ENCODE measurements at regions not wholly inside any gene's neighbourhood (a gene's known extent, or its start where the extent isn't known, plus 50 kb on each side); places are given as distances from the start of the nearest gene placed in this dataset.

DNA sequence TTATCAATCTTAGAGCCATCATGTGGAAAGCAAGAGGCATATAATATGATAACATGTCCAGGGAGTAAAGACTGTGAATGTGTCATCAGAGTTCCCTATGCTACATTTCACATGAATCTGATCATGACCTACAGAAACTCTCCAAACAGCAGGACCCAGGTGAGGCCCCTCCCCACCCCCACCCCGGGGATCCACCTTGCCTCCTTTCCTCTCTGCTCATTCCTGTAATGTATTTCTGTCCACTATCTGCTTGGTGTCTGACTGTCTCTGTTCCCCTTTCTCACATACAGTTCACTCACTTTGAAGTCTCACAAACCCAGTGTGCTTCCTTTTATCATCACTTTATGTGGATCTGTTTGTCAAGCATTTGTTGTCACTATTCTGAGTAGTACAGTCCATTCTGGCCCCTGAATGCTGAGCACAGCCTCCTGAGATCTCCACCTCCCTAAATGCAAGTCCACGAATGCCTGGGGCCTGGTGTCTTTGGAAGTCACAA lies 76.4 kb upstream of the SMARCA2 start:
- POLR2A ChIA-PET, result no interaction called here
- no peaks in the 10 kb centered on the region for H4K20me1 ChIP-seq (ENCODE audit: insufficient read depth)
- no peaks in the 10 kb centered on the region for H3K4me1 ChIP-seq (ENCODE audit: control insufficient read depth in 1 of 2, insufficient read depth in 2 of 2, low read length in 2 of 2)
- H3K4me3 ChIP-seq (replicated peaks in 1 of 2; ENCODE audit: low read depth in 1 of 2, low read length in 2 of 2), result no peak overlapping the region
- DNase-seq (ENCODE audit: low read depth, low spot score) (no peak), ATAC-seq (no peak)
- H3K36me3 ChIP-seq (ENCODE audit: control insufficient read depth in 1 of 2, insufficient read depth in 2 of 2, low read length in 2 of 2), result no peaks in the 10 kb centered on the region
- no peak overlapping the region for H3K9ac ChIP-seq (ENCODE audit: low read length)
- H3K9me2 ChIP-seq (ENCODE audit: insufficient read depth), result no peaks in the 10 kb centered on the region
- RAD21 ChIA-PET (ENCODE audit: low non-redundant PET in 1 of 2, low total read pairs in 2 of 2, uncharacterized antibody in 2 of 2, unreplicated experiment in 2 of 2), result no interaction called here
- TF ChIP-seq TCF7L2 (IDR thresholded peaks at IDR 0.05; ENCODE audit: borderline replicate concordance, extremely low read depth, insufficient read depth, insufficient read length), result no peak
- no peak for TF ChIP-seq EZH2phosphoT487 (IDR thresholded peaks at IDR 0.05; ENCODE audit: borderline replicate concordance)
- TF ChIP-seq, protein P1, sequence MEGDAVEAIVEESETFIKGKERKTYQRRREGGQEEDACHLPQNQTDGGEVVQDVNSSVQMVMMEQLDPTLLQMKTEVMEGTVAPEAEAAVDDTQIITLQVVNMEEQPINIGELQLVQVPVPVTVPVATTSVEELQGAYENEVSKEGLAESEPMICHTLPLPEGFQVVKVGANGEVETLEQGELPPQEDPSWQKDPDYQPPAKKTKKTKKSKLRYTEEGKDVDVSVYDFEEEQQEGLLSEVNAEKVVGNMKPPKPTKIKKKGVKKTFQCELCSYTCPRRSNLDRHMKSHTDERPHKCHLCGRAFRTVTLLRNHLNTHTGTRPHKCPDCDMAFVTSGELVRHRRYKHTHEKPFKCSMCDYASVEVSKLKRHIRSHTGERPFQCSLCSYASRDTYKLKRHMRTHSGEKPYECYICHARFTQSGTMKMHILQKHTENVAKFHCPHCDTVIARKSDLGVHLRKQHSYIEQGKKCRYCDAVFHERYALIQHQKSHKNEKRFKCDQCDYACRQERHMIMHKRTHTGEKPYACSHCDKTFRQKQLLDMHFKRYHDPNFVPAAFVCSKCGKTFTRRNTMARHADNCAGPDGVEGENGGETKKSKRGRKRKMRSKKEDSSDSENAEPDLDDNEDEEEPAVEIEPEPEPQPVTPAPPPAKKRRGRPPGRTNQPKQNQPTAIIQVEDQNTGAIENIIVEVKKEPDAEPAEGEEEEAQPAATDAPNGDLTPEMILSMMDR (IDR thresholded peaks at IDR 0.05 in 2 of 3, conservative IDR thresholded peaks at IDR 0.05 in 1 of 3; ENCODE audit: borderline replicate concordance in 1 of 3, insufficient read depth in 1 of 3, low read depth in 2 of 3, low read length in 2 of 3), result no peak
- no peak for TF ChIP-seq SRF (IDR thresholded peaks at IDR 0.05; ENCODE audit: low read depth)
- TF ChIP-seq, protein P2, sequence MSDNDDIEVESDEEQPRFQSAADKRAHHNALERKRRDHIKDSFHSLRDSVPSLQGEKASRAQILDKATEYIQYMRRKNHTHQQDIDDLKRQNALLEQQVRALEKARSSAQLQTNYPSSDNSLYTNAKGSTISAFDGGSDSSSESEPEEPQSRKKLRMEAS (IDR thresholded peaks at IDR 0.05), result no peak
- no peak for TF ChIP-seq ZNF274 (IDR thresholded peaks at IDR 0.05; ENCODE audit: low read depth, low read length)
- no peak overlapping the region for H3K4me2 ChIP-seq (ENCODE audit: low read length)
- intact Hi-C loops (cut with micrococcal nuclease), result no loop called here
- no peaks in the 10 kb centered on the region for H3K9me3 ChIP-seq (ENCODE audit: control insufficient read depth in 1 of 2, insufficient read depth in 1 of 2, low read depth in 1 of 2, low read length in 2 of 2)
- CTCF ChIA-PET, result no interaction called here
- no peak overlapping the region for H2AFZ ChIP-seq (ENCODE audit: low read depth, low read length, poor library complexity, severe bottlenecking)
- H3K27me3 ChIP-seq (ENCODE audit: insufficient read depth, low read length), result no peaks in the 10 kb centered on the region
- no peak overlapping the region for H3K27ac ChIP-seq (ENCODE audit: low read depth, low read length)
- no TSS peak for BruUV-seq (replicated peaks)
- no peaks in the 10 kb centered on the region for H3K79me2 ChIP-seq (ENCODE audit: insufficient read depth, low read length)

DNA sequence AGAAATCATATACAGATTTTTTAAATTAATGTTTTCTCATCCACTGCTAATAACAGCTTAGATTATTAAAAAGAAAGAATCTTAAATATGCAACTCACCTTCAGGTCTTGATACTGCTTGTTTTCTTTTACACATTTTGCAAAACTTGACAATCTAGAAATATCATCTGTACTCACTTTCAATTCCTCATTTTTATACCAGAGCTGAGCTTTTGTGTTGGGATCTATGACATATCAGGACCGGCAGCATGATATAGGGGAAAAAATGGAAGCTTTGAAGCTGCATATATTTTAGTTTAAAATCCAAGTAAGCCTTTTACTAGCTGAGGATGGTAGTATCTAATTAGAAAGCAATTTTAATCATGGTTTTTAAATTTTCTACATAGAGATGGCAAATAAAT lies 75.7 kb upstream of the SMARCA2 start:
- H3K79me2 ChIP-seq (ENCODE audit: insufficient read depth, low read length), result no peaks in the 10 kb centered on the region
- H3K4me1 ChIP-seq (ENCODE audit: control insufficient read depth in 1 of 2, insufficient read depth in 2 of 2, low read length in 2 of 2), result no peaks in the 10 kb centered on the region
- no peaks in the 10 kb centered on the region for H3K27me3 ChIP-seq (ENCODE audit: insufficient read depth, low read length)
- no TSS peak for BruUV-seq (replicated peaks)
- no peaks in the 10 kb centered on the region for H4K20me1 ChIP-seq (ENCODE audit: insufficient read depth)
- ChIA-PET RAD21 (ENCODE audit: low non-redundant PET in 1 of 2, low total read pairs in 2 of 2, uncharacterized antibody in 2 of 2, unreplicated experiment in 2 of 2) (no interaction called here), CTCF (interaction anchor here (1.3 kb wide), 1 partner anchor 9 kb away, joined by 3 read pairs; no protein-coding TSS in a partner anchor), POLR2A (no interaction called here)
- ATAC-seq, result no peak
- no peak overlapping the region for H3K9ac ChIP-seq (ENCODE audit: low read length)
- no peak for DNase-seq (ENCODE audit: low read depth, low spot score)
- H3K9me3 ChIP-seq (ENCODE audit: control insufficient read depth in 1 of 2, insufficient read depth in 1 of 2, low read depth in 1 of 2, low read length in 2 of 2), result no peaks in the 10 kb centered on the region
- no peak overlapping the region for H2AFZ ChIP-seq (ENCODE audit: low read depth, low read length, poor library complexity, severe bottlenecking)
- H3K4me3 ChIP-seq (replicated peaks in 1 of 2; ENCODE audit: low read depth in 1 of 2, low read length in 2 of 2), result no peak overlapping the region
- intact Hi-C loops (cut with micrococcal nuclease), result no loop called here
- H3K4me2 ChIP-seq (ENCODE audit: low read length), result no peak overlapping the region
- no peak for TF ChIP-seq POLR2A (IDR thresholded peaks at IDR 0.05; ENCODE audit: borderline replicate concordance, extremely low read depth, insufficient read depth, insufficient read length)
- H3K9me2 ChIP-seq (ENCODE audit: insufficient read depth), result no peaks in the 10 kb centered on the region
- H3K36me3 ChIP-seq (ENCODE audit: control insufficient read depth in 1 of 2, insufficient read depth in 2 of 2, low read length in 2 of 2), result no peaks in the 10 kb centered on the region
- H3K27ac ChIP-seq (ENCODE audit: low read depth, low read length), result no peak overlapping the region

All from HCT116 (cell line).